GM12872 (cell line): ENCODE measurements at regions not wholly inside any gene's neighbourhood (a gene's known extent, or its start where the extent isn't known, plus 50 kb on each side); places are given as distances from the start of the nearest gene placed in this dataset.

Source experiments
- CTCF ChIP-seq: IDR thresholded peaks from 3 replicates; pipeline ENCODE4 v1.5.1; 2011; ENCODE audit warnings: low read depth, mild to moderate bottlenecking, low read length, moderate library complexity; ENCODE audit not compliant: insufficient read depth

- no peak for TF ChIP-seq CTCF
Observed at GRCh38 chr6:100167585-100167984, 173.6 kb upstream of the MCHR2 start.

DNA sequence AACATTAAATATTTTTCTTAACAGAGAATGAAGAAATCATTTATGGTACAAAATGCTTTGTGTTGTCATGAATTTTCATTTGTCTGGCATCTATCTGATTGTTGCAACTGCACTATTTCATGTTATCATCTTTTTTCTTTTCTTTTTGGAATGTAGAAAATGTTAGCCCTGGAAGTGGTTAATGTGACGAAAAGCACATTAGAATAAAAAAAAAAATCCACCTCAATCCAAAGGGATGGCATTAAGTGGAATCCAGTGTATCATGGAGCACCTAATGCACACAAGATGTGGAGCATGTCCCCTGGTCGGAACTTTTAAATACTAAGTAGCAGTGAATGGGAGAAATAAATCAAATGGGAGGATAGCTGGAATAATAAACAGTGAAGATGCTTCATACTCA lies 172.9 kb upstream of the MCHR2 start:
- TF ChIP-seq CTCF = no peak

- no peak for TF ChIP-seq CTCF
Observed at GRCh38 chr6:100165442-100165841, 171.4 kb upstream of the MCHR2 start.

- TF ChIP-seq CTCF = no peak
Observed at GRCh38 chr6:100163035-100163434, 169.0 kb upstream of the MCHR2 start.

- TF ChIP-seq CTCF = no peak
Observed at GRCh38 chr6:100161782-100162365, 167.9 kb upstream of the MCHR2 start.

DNA sequence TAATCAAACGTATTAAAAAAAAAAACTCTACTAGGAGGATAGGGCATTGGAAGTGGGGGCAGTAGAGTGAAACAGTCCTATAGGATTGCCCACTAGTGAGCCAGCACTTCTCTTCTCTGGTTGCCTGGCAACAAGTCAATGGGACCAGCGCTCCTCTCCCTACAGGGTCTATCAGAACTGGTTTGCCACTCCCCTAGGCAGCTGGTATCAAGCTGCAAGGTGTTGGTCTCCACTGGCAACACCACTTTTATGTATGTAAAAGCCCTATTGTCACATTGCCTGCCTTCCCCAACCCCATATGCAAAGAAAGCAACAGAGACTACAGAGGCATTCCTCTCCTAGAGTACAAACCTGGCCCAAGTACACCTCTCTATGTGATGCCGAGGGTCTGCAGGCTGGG lies 166.9 kb upstream of the MCHR2 start:
- TF ChIP-seq CTCF = no peak

DNA sequence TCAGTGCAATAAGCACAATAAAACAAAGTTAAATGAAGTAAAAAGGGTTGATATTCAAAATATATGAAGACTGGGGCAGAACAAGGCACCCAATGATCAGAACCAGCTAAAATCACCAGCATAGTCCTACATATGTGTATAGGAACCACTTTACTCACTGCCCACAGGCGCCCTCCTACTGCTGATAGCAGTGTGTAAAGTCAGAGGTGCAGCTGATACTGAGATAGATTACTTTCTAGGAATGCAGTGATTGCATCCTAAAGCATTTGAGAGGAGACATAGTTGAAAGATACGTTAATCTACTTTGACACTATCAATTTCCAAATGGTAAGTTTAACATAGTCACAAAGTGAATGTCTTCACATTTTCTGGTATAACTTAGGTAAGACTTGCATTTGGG lies 161.1 kb upstream of the MCHR2 start:
- no peak for TF ChIP-seq CTCF
